ENCODE measurements at regions not wholly inside any gene's neighbourhood (a gene's known extent, or its start where the extent isn't known, plus 50 kb on each side); places are given as distances from the start of the nearest gene placed in this dataset.
"Not testable (repeated sequence)": the region's sequence is repeated elsewhere in the genome, so short reads cannot be mapped to it uniquely, and the experiment has no call there.

GRCh38 chr17:13416748-13417363 lies 184.9 kb downstream of the HS3ST3A1 start:
- Histone ChIP-seq H3K4me1 (ENCODE audit: control insufficient read depth in 2 of 2, insufficient read depth in 2 of 2, low read length in 2 of 2) (no peaks in the 10 kb centered on the region), H3K27ac (ENCODE audit: low read depth, low read length) (no peak overlapping the region), H3K9me3 (ENCODE audit: control insufficient read depth in 2 of 3, low read length in 3 of 3) (no peaks in the 10 kb centered on the region), H3K36me3 (ENCODE audit: control insufficient read depth in 2 of 3, insufficient read depth in 3 of 3, low read length in 3 of 3) (no peaks in the 10 kb centered on the region), H3K4me3 (ENCODE audit: low read length) (no peak overlapping the region), H3K27me3 (ENCODE audit: control insufficient read depth in 2 of 2, insufficient read depth in 2 of 2, low read length in 2 of 2) (no peaks in the 10 kb centered on the region)
- ATAC-seq, result no peak
- ChIA-PET CTCF (no interaction called here), POLR2A (no interaction called here)
- H3K27me3 Mint-ChIP-seq, result peaks cover 3 to 34% (median 20%) of the 10 kb centered on the region in 5 donors
- peaks cover 0 to 6% (median 2%) of the 10 kb centered on the region in 11 donors for H3K9me3 Mint-ChIP-seq
- no peak for DNase-seq
- no peak overlapping the region for H3K4me3 Mint-ChIP-seq
- peaks cover 0 to 3% (median 0%) of the 10 kb centered on the region in 5 donors for H3K36me3 Mint-ChIP-seq
- H3K27ac Mint-ChIP-seq, result no peak overlapping the region
- no peaks in the 10 kb centered on the region for H3K4me1 Mint-ChIP-seq
- intact Hi-C loops (cut with micrococcal nuclease), result no loop called here

- Histone ChIP-seq H3K4me3 (ENCODE audit: low read length) (no peak overlapping the region), H3K4me1 (ENCODE audit: control insufficient read depth in 2 of 2, insufficient read depth in 2 of 2, low read length in 2 of 2) (no peaks in the 10 kb centered on the region), H3K9me3 (ENCODE audit: control insufficient read depth in 2 of 3, low read length in 3 of 3) (no peaks in the 10 kb centered on the region), H3K27me3 (ENCODE audit: control insufficient read depth in 2 of 2, insufficient read depth in 2 of 2, low read length in 2 of 2) (no peaks in the 10 kb centered on the region), H3K36me3 (ENCODE audit: control insufficient read depth in 2 of 3, insufficient read depth in 3 of 3, low read length in 3 of 3) (no peaks in the 10 kb centered on the region), H3K27ac (ENCODE audit: low read depth, low read length) (no peak overlapping the region)
- Mint-ChIP-seq H3K9me3 (peaks cover 0 to 6% (median 0%) of the 10 kb centered on the region in 11 donors), H3K4me3 (no peak overlapping the region), H3K4me1 (no peaks in the 10 kb centered on the region), H3K27me3 (peaks cover 3 to 25% (median 13%) of the 10 kb centered on the region in 5 donors), H3K27ac (no peak overlapping the region), H3K36me3 (peaks cover 0 to 3% (median 0%) of the 10 kb centered on the region in 5 donors)
- ATAC-seq (no peak), DNase-seq (no peak)
- intact Hi-C loops (cut with micrococcal nuclease), result no loop called here
- CTCF ChIA-PET, result no interaction called here
- POLR2A ChIA-PET, result no interaction called here
Measured at GRCh38 chr17:13415871-13416416, 185.8 kb downstream of the HS3ST3A1 start.

GRCh38 chr17:13415200-13415599 lies 186.5 kb downstream of the HS3ST3A1 start:
- H3K9me3 Mint-ChIP-seq; intact Hi-C loops (cut with micrococcal nuclease); DNase-seq; H3K27ac ChIP-seq (ENCODE audit: low read depth, low read length); POLR2A ChIA-PET; H3K36me3 ChIP-seq (ENCODE audit: control insufficient read depth in 2 of 3, insufficient read depth in 3 of 3, low read length in 3 of 3); H3K27me3 ChIP-seq (ENCODE audit: control insufficient read depth in 2 of 2, insufficient read depth in 2 of 2, low read length in 2 of 2); H3K4me3 Mint-ChIP-seq; H3K4me1 ChIP-seq (ENCODE audit: control insufficient read depth in 2 of 2, insufficient read depth in 2 of 2, low read length in 2 of 2); H3K4me1 Mint-ChIP-seq; H3K4me3 ChIP-seq (ENCODE audit: low read length); ATAC-seq; H3K9me3 ChIP-seq (ENCODE audit: control insufficient read depth in 2 of 3, low read length in 3 of 3); H3K27ac Mint-ChIP-seq; CTCF ChIA-PET; H3K36me3 Mint-ChIP-seq: not testable (repeated sequence)
- H3K27me3 Mint-ChIP-seq, result peaks cover 3 to 19% (median 13%) of the 10 kb centered on the region in 5 donors

- Mint-ChIP-seq H3K4me1 (no peaks in the 10 kb centered on the region), H3K27ac (no peak overlapping the region), H3K27me3 (peaks cover 3 to 13% (median 12%) of the 10 kb centered on the region in 5 donors), H3K36me3 (no peaks in the 10 kb centered on the region), H3K4me3 (no peak overlapping the region), H3K9me3 (peaks cover 0 to 3% (median 0%) of the 10 kb centered on the region in 11 donors)
- no peaks in the 10 kb centered on the region for H3K36me3 ChIP-seq (ENCODE audit: control insufficient read depth in 2 of 3, insufficient read depth in 3 of 3, low read length in 3 of 3)
- ATAC-seq, result no peak
- H3K9me3 ChIP-seq (ENCODE audit: control insufficient read depth in 2 of 3, low read length in 3 of 3), result no peaks in the 10 kb centered on the region
- intact Hi-C loops (cut with micrococcal nuclease), result no loop called here
- CTCF ChIA-PET, result no interaction called here
- no peaks in the 10 kb centered on the region for H3K4me1 ChIP-seq (ENCODE audit: control insufficient read depth in 2 of 2, insufficient read depth in 2 of 2, low read length in 2 of 2)
- H3K27me3 ChIP-seq (ENCODE audit: control insufficient read depth in 2 of 2, insufficient read depth in 2 of 2, low read length in 2 of 2), result no peaks in the 10 kb centered on the region
- POLR2A ChIA-PET, result no interaction called here
- DNase-seq, result no peak
- no peak overlapping the region for H3K27ac ChIP-seq (ENCODE audit: low read depth, low read length)
- H3K4me3 ChIP-seq (ENCODE audit: low read length), result no peak overlapping the region
Measured at GRCh38 chr17:13413001-13413400, 188.7 kb downstream of the HS3ST3A1 start.

- Histone ChIP-seq H3K27me3 (ENCODE audit: control insufficient read depth in 2 of 2, insufficient read depth in 2 of 2, low read length in 2 of 2) (no peaks in the 10 kb centered on the region), H3K27ac (ENCODE audit: low read depth, low read length) (no peak overlapping the region), H3K4me1 (ENCODE audit: control insufficient read depth in 2 of 2, insufficient read depth in 2 of 2, low read length in 2 of 2) (no peaks in the 10 kb centered on the region), H3K36me3 (ENCODE audit: control insufficient read depth in 2 of 3, insufficient read depth in 3 of 3, low read length in 3 of 3) (no peaks in the 10 kb centered on the region), H3K9me3 (ENCODE audit: control insufficient read depth in 2 of 3, low read length in 3 of 3) (no peaks in the 10 kb centered on the region), H3K4me3 (ENCODE audit: low read length) (no peak overlapping the region)
- Mint-ChIP-seq H3K9me3 (peaks cover 0 to 3% (median 0%) of the 10 kb centered on the region in 11 donors), H3K27me3 (peaks cover 0 to 14% (median 7%) of the 10 kb centered on the region in 5 donors), H3K27ac (no peak overlapping the region), H3K4me1 (no peaks in the 10 kb centered on the region), H3K36me3 (no peaks in the 10 kb centered on the region), H3K4me3 (no peak overlapping the region)
- no peak for DNase-seq
- no peak for ATAC-seq
- intact Hi-C loops (cut with micrococcal nuclease), result no loop called here
- ChIA-PET CTCF (no interaction called here), POLR2A (no interaction called here)
Measured at GRCh38 chr17:13410874-13411273, 190.9 kb downstream of the HS3ST3A1 start.

GRCh38 chr17:13410214-13410613 lies 191.5 kb downstream of the HS3ST3A1 start:
- intact Hi-C loops (cut with micrococcal nuclease), result no loop called here
- Histone ChIP-seq H3K4me3 (ENCODE audit: low read length) (no peak overlapping the region), H3K9me3 (ENCODE audit: control insufficient read depth in 2 of 3, low read length in 3 of 3) (no peaks in the 10 kb centered on the region), H3K27ac (ENCODE audit: low read depth, low read length) (no peak overlapping the region), H3K36me3 (ENCODE audit: control insufficient read depth in 2 of 3, insufficient read depth in 3 of 3, low read length in 3 of 3) (no peaks in the 10 kb centered on the region), H3K27me3 (ENCODE audit: control insufficient read depth in 2 of 2, insufficient read depth in 2 of 2, low read length in 2 of 2) (no peaks in the 10 kb centered on the region), H3K4me1 (ENCODE audit: control insufficient read depth in 2 of 2, insufficient read depth in 2 of 2, low read length in 2 of 2) (no peaks in the 10 kb centered on the region)
- DNase-seq (no peak), ATAC-seq (no peak)
- ChIA-PET CTCF (no interaction called here), POLR2A (no interaction called here)
- Mint-ChIP-seq H3K4me3 (no peak overlapping the region), H3K4me1 (no peaks in the 10 kb centered on the region), H3K36me3 (no peaks in the 10 kb centered on the region), H3K9me3 (peaks cover 0 to 3% (median 0%) of the 10 kb centered on the region in 11 donors), H3K27me3 (peaks cover 0 to 12% (median 7%) of the 10 kb centered on the region in 5 donors), H3K27ac (no peak overlapping the region)

GRCh38 chr17:13409455-13409854 lies 192.3 kb downstream of the HS3ST3A1 start:
- Histone ChIP-seq H3K4me3 (ENCODE audit: low read length) (no peak overlapping the region), H3K27ac (ENCODE audit: low read depth, low read length) (no peak overlapping the region), H3K27me3 (ENCODE audit: control insufficient read depth in 2 of 2, insufficient read depth in 2 of 2, low read length in 2 of 2) (no peaks in the 10 kb centered on the region), H3K4me1 (ENCODE audit: control insufficient read depth in 2 of 2, insufficient read depth in 2 of 2, low read length in 2 of 2) (no peaks in the 10 kb centered on the region), H3K36me3 (ENCODE audit: control insufficient read depth in 2 of 3, insufficient read depth in 3 of 3, low read length in 3 of 3) (no peaks in the 10 kb centered on the region), H3K9me3 (ENCODE audit: control insufficient read depth in 2 of 3, low read length in 3 of 3) (no peaks in the 10 kb centered on the region)
- no peak for ATAC-seq
- Mint-ChIP-seq H3K4me3 (no peak overlapping the region), H3K27me3 (peaks cover 0 to 9% (median 4%) of the 10 kb centered on the region in 5 donors), H3K27ac (no peak overlapping the region), H3K9me3 (peaks cover 0 to 3% (median 0%) of the 10 kb centered on the region in 11 donors), H3K36me3 (no peaks in the 10 kb centered on the region), H3K4me1 (no peaks in the 10 kb centered on the region)
- intact Hi-C loops (cut with micrococcal nuclease), result no loop called here
- ChIA-PET CTCF (no interaction called here), POLR2A (no interaction called here)
- DNase-seq, result no peak

All from naive thymus-derived CD4-positive, alpha-beta T cell (primary cell).